Astrocyte of the hippocampus (primary cell): ENCODE measurements at regions not wholly inside any gene's neighbourhood (a gene's known extent, or its start where the extent isn't known, plus 50 kb on each side); places are given as distances from the start of the nearest gene placed in this dataset.
"Not testable (repeated sequence)": the region's sequence is repeated elsewhere in the genome, so short reads cannot be mapped to it uniquely, and the experiment has no call there.

Experiments
- DNase-seq: peaks from one replicate; pipeline ENCODE4 v3.0.0; 2011; ENCODE audit warnings: low read depth, low spot score

- no peak for DNase-seq
Observed at GRCh38 chr12:18008642-18009041, 81.4 kb downstream of the RERGL start.

DNA sequence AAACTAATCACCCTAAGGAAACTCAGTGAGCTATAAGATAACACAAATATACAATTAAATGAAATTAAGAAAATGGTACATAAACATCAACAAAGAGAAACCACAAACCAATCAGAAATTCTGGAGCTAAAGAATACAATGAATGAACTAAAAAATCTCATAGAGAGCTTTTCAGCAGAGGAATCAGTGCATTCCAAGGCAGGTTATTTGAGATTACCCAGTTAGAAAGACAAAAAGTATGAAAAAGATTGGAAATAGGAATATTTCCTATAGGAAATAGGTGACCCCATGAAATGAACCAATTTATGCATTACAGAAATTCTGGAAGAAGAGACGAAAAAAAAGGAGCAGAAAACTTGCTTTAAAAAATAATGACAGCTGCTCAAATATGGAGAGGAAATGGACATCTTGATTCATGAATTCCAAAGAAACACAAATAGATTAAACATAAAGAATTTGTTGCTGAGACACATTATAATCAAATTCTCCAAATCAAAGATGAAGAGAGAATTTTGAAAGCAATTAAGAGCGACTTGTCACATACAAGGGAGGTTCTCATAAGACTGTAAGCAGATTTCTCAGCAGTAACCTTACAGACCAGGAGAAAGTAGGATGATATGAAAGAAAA, 90.7 kb downstream of the RERGL start:
- no peak for DNase-seq

GRCh38 chr12:17992002-17992656, 97.9 kb downstream of the RERGL start:
- peak; percentile 64 for DNase-seq

DNA sequence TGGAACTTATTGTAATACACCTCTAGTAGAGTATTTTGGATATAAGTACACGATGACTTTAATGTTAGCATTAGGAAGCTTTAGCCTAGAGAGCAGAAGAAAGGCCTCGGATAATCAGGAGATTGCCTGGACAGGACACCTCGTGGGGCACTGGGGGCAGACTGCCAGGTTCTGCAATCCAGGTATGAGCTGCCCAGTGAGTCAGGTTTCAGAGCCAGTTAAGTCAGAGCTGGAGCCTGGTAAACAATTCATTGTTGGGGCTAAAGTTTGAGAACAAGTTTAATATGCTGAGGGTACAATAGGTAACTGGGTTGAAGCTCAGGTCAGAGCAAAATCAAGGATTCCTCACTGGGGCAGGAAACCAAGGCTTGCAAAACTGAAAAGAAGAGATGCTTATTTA, 107.4 kb downstream of the RERGL start:
- DNase-seq = no peak

- no peak for DNase-seq
Observed at GRCh38 chr12:17976202-17976601, 113.8 kb downstream of the RERGL start.

DNA sequence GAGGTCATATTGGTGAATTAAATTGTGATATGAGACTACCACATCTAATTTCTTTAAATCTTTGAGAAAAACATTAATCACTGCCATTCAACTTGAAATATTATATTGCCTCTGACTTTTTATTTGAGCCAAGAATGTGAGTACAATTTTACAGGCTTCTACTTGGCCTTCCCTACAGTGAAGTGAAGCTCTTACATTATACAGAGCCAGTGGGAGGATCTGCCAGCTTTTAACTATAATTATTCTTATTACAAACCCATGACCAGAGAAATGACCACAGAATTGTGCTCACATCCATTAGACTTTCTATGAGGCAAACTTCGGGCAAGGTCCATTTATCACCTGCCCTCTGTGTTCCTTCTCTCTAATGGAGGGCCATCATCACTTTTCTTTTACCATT, 114.2 kb downstream of the RERGL start:
- no peak for DNase-seq

DNA sequence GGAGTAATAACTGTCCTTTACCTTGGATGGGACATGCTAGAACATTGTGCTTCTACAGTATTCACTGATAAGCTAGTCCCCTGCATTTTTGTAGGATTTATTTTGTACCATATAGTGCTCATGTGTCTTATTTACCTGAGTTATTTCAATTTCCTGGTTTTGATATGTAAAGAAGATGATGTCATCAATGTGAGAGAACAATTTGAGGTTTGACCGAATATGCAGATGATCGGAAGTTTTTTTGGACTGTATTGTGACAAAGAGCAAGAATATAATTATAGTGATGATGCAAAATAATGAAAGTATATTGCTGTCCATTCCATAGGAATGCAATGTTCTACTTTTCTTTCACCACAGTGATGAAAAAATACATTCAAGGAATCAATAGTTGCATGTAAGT, 114.8 kb downstream of the RERGL start:
- no peak for DNase-seq

GRCh38 chr12:17971850-17972249, 118.1 kb downstream of the RERGL start:
- DNase-seq = no peak

- no peak for DNase-seq
Observed at GRCh38 chr12:17954788-17955187, 135.2 kb downstream of the RERGL start.

DNA sequence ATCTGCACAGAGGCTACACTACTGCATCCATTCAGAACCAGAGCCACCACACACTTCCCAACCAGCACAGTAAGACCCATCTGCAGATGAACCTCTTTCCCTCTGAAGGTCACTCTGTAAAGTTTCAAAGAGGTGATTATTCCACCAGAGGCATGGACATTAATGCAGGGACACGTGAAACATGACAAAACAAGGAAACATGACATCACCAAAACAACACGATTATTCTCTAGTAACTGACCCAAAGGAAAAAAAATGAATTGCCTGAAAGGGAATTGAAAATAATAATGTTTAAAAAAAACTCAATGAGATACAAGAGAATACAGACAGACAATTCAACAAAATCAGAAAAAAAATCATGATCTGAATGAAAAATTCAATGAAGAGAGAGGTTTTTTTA, 139.1 kb downstream of the RERGL start:
- no peak for DNase-seq

GRCh38 chr12:17949558-17950141, 140.3 kb downstream of the RERGL start:
- no peak for DNase-seq

- DNase-seq = peak; percentile 72
Observed at GRCh38 chr12:17928708-17929366, 161.2 kb downstream of the RERGL start.

DNA sequence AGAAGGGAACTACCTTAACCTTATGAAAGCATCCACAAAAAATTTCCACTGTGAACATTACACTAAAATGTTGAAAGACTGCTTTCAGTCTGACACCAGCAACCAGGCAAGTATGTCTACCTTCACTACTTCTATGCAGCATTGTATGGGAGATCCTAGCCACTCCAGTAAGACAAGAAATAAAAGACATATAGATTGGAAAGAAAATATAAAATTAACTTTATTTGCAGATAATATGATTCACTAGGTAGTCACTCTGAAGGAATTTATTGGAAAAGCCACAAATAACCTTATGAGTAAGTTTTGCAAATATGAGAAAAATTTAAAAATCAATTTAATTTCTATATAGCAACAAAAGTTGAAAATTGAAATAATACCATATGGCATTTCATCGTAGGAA, 172.0 kb downstream of the RERGL start:
- DNase-seq = no peak

- no peak for DNase-seq
Observed at GRCh38 chr12:17884581-17884980, 205.4 kb downstream of the RERGL start.

- no peak for DNase-seq
Observed at GRCh38 chr12:17878714-17879113, 211.3 kb downstream of the RERGL start.

- no peak for DNase-seq
Observed at GRCh38 chr12:17875230-17875629, 214.8 kb downstream of the RERGL start.

- no peak for DNase-seq
Observed at GRCh38 chr12:17866802-17867201, 223.2 kb downstream of the RERGL start.

DNA sequence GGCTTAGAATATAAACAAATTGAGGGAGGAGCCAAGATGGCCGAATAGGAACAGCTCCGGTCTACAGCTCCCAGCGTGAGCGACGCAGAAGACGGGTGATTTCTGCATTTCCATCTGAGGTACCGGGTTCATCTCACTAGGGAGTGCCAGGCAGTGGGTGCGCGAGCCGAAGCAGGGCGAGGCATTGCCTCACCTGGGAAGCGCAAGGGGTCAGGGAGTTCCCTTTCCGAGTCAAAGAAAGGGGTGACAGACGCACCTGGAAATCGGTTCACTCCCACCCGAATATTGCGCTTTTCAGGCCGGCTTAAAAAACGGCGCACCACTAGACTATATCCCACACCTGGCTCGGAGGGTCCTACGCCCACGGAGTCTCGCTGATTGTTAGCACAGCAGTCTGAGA, 234.4 kb downstream of the RERGL start:
- not testable (repeated sequence) for DNase-seq

- DNase-seq = no peak
Observed at GRCh38 chr12:17853054-17853453, 236.9 kb downstream of the RERGL start.

DNA sequence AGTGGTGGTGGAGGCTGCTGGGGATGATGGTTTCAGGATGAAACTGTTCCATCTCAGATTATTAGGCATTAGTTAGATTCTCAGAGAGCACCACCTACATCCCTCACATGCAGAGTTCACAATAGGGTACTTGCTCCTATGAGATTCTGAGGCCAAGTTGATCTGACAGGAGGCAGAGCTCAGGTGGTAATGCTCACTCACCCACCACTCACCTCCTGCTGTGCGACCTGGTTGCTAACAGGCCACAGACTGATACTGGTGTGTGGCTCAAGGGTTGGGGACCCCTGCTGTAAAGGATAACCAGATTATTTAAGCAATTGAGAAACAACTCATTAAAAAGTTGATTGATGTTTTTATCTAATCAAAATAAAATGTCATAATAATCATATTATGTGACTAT, 248.5 kb downstream of the RERGL start:
- no peak for DNase-seq

- DNase-seq = no peak
Observed at GRCh38 chr12:17829813-17830212, 260.2 kb downstream of the RERGL start.

- no peak for DNase-seq
Observed at GRCh38 chr12:17818931-17819330, 271.1 kb downstream of the RERGL start.

DNA sequence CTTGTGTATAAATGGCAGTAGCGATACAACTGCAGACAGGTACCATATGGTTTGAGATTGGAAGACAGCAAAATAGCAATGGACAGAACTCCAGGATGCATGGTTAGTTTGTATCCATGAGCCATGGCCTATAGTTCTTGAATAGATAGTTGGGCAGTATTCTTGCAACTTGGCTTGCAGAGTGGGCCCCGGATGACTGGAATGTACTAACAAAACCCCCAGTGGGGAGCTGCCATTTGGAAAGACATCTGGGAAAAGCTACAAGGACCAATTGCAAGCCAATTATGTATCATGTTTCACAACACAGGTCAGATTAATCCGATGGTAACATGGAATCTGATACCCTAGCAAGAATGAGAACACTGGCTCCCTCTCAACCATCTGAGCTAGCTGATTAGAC, 279.6 kb downstream of the RERGL start:
- no peak for DNase-seq
